ENCODE measurements at regions not wholly inside any gene's neighbourhood (a gene's known extent, or its start where the extent isn't known, plus 50 kb on each side); places are given as distances from the start of the nearest gene placed in this dataset.

DNA sequence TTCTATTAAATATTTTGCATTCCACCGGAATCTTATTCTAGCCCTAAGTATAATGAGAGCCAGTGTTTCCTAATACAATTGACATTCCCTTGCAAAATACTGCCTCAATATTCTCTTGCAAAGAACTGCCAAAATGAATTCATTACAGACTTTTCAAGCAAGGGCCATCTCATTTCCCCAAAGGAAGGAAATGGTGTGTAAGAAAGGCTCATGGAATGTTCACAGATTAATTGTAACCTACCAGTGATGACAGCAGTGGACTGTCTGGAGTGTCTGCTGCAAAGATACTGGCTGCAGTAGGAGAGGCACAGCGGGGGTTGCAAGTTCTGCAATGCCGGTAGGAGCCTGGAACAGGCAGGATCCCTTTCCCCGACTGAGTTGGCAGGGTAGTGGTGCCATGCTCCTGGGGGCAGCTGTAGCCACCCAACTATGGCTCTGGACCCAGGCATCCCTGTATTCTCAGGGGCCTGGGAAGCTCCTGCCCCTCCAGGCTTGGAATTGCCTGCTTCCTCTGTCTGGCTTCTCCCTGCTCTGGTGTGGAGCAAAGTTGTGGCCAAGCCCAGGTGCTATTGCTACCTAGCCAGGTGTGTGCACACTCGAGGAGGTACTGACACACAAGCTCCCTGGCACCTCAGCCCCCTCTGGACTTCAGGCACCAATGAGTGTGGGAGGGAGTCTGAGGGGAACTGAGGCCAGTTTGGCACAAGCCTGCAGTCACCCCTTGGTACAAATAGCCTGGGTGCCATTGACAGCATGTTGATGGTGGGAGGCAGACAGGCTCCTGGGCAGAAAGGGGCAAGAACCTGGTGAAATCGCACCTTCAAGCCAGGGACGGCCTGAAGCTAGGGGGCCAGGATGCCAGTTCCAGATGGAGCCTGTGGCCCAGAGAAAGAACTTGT lies 1371.0 kb downstream of the KCNT2 start:
- no peaks in the 10 kb centered on the region for H3K36me3 Mint-ChIP-seq (ENCODE audit: unreplicated experiment)
- H3K4me3 Mint-ChIP-seq (ENCODE audit: unreplicated experiment), result no peak overlapping the region
- H3K4me1 Mint-ChIP-seq (ENCODE audit: low read depth, unreplicated experiment), result peaks cover 6% of the 10 kb centered on the region
- TF ChIP-seq, protein P1, sequence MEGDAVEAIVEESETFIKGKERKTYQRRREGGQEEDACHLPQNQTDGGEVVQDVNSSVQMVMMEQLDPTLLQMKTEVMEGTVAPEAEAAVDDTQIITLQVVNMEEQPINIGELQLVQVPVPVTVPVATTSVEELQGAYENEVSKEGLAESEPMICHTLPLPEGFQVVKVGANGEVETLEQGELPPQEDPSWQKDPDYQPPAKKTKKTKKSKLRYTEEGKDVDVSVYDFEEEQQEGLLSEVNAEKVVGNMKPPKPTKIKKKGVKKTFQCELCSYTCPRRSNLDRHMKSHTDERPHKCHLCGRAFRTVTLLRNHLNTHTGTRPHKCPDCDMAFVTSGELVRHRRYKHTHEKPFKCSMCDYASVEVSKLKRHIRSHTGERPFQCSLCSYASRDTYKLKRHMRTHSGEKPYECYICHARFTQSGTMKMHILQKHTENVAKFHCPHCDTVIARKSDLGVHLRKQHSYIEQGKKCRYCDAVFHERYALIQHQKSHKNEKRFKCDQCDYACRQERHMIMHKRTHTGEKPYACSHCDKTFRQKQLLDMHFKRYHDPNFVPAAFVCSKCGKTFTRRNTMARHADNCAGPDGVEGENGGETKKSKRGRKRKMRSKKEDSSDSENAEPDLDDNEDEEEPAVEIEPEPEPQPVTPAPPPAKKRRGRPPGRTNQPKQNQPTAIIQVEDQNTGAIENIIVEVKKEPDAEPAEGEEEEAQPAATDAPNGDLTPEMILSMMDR (IDR thresholded peaks at IDR 0.05; ENCODE audit: partially characterized antibody, unreplicated experiment), result no peak
- H3K27me3 Mint-ChIP-seq (ENCODE audit: unreplicated experiment), result no peaks in the 10 kb centered on the region
- no peak for DNase-seq
- H3K27ac Mint-ChIP-seq (ENCODE audit: unreplicated experiment), result no peak overlapping the region
- no peaks in the 10 kb centered on the region for H3K9me3 Mint-ChIP-seq (ENCODE audit: unreplicated experiment)

DNA sequence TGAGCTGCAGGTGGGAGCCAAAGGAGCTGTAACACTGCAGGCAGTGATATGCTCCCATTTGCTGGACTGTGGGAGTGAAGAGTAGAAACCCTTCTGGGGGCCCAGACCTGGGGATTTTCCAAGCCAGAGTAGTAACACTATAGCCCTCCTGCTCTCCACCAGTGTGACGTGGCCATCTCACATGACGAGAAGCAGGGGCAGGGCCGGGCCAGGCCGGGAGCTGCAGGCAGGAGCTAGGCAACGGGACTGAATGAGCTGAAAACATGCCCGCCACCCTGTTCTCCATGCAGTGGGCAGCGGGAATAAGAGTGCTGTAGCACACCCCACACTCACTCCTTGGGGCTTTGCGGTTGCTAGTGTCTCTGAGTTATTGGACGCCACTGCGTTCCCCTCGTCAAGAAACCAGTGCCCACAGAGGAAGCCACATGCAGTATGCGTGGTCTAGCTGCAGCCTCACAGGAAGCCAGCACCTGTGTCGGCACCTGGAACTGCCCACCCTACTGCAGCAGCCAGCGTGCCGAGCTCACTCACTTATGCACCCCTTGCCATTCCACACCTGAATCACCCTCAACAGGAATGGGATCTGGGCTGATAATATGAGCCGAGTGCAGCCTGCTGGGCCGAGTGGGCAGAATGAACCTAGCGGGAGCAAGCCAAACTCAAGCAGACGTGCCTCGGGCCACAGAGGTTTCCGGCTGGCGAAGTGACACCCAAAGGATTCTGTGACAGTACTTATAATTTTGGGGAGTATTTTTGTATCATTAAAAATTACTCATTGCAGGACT lies 1389.6 kb downstream of the KCNT2 start:
- Mint-ChIP-seq H3K4me3 (ENCODE audit: unreplicated experiment) (no peak overlapping the region), H3K27ac (ENCODE audit: unreplicated experiment) (no peak overlapping the region), H3K36me3 (ENCODE audit: unreplicated experiment) (peaks cover 9% of the 10 kb centered on the region), H3K9me3 (ENCODE audit: unreplicated experiment) (peaks cover 2% of the 10 kb centered on the region), H3K27me3 (ENCODE audit: unreplicated experiment) (no peaks in the 10 kb centered on the region), H3K4me1 (ENCODE audit: low read depth, unreplicated experiment) (no peaks in the 10 kb centered on the region)
- DNase-seq, result no peak
- TF ChIP-seq, protein P1 (IDR thresholded peaks at IDR 0.05; ENCODE audit: partially characterized antibody, unreplicated experiment), result no peak

DNA sequence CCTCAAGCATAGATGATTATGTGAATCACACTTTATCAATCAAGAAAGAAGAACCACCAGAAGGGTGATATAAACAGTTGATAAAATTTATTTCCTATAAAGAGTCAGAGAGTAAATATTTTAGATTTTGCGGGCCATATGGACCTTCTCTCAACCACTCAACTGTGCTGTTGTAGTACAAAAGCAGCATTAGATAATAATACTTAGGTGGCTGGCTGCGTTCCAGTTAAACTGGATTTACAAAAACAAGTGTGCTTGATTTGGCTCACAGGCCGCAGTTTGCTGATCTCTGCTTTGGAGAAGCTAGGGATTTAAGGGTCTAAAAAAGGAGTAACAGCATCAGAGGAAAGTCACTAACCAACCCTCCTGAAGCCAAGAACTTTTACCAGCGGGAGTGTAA lies 1406.0 kb downstream of the KCNT2 start:
- Mint-ChIP-seq H3K36me3 (ENCODE audit: unreplicated experiment) (no peaks in the 10 kb centered on the region), H3K4me1 (ENCODE audit: low read depth, unreplicated experiment) (no peaks in the 10 kb centered on the region), H3K4me3 (ENCODE audit: unreplicated experiment) (no peak overlapping the region), H3K27me3 (ENCODE audit: unreplicated experiment) (no peaks in the 10 kb centered on the region), H3K9me3 (ENCODE audit: unreplicated experiment) (no peaks in the 10 kb centered on the region), H3K27ac (ENCODE audit: unreplicated experiment) (no peak overlapping the region)
- no peak for DNase-seq
- TF ChIP-seq, protein P1 (IDR thresholded peaks at IDR 0.05; ENCODE audit: partially characterized antibody, unreplicated experiment), result no peak

DNA sequence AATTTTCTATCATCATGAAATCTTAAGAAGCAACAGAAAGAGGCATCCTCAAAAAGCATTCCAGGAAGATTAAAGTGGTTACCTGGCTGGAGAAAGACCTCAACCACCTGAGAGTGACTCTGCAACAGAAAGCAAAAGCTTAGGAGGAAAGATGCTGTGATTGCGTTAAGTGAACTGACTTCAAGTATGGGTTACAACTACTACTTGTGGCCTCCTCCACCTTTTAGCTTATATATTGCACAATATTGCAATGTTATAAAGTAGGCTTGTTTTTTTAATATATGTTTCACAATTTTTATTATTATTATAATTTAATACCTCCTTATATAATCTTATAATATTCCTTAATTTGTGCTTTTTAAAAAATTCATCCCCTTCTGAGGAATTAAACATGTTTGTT lies 1407.5 kb downstream of the KCNT2 start:
- no peaks in the 10 kb centered on the region for H3K27me3 Mint-ChIP-seq (ENCODE audit: unreplicated experiment)

More for the DNA sequence above, 1407.5 kb downstream of the KCNT2 start:
- Mint-ChIP-seq H3K27ac (ENCODE audit: unreplicated experiment) (no peak overlapping the region), H3K9me3 (ENCODE audit: unreplicated experiment) (no peaks in the 10 kb centered on the region), H3K4me1 (ENCODE audit: low read depth, unreplicated experiment) (no peaks in the 10 kb centered on the region), H3K36me3 (ENCODE audit: unreplicated experiment) (no peaks in the 10 kb centered on the region), H3K4me3 (ENCODE audit: unreplicated experiment) (no peak overlapping the region)
- TF ChIP-seq, protein P1 (IDR thresholded peaks at IDR 0.05; ENCODE audit: partially characterized antibody, unreplicated experiment), result no peak
- no peak for DNase-seq
